NB4 (cell line): ENCODE measurements at regions not wholly inside any gene's neighbourhood (a gene's known extent, or its start where the extent isn't known, plus 50 kb on each side); places are given as distances from the start of the nearest gene placed in this dataset.

Experiments used
- MAX ChIP-seq: IDR thresholded peaks from 2 replicates; pipeline ENCODE4 v1.6.1; 2011; ENCODE audit warnings: low read depth, low read length
- POLR2A ChIP-seq: IDR thresholded peaks from 2 replicates; pipeline ENCODE4 v1.6.1; 2011; ENCODE audit warnings: mild to moderate bottlenecking; ENCODE audit not compliant: insufficient read length; ENCODE audit errors: extremely low read depth

GRCh38 chr7:108736221-108736891, 166.7 kb downstream of the DNAJB9 start:
- no peak for TF ChIP-seq MAX
- no peak for TF ChIP-seq POLR2A
